ENCODE measurements at regions not wholly inside any gene's neighbourhood (a gene's known extent, or its start where the extent isn't known, plus 50 kb on each side); places are given as distances from the start of the nearest gene placed in this dataset.
"Not testable (repeated sequence)": the region's sequence is repeated elsewhere in the genome, so short reads cannot be mapped to it uniquely, and the experiment has no call there.

DNA sequence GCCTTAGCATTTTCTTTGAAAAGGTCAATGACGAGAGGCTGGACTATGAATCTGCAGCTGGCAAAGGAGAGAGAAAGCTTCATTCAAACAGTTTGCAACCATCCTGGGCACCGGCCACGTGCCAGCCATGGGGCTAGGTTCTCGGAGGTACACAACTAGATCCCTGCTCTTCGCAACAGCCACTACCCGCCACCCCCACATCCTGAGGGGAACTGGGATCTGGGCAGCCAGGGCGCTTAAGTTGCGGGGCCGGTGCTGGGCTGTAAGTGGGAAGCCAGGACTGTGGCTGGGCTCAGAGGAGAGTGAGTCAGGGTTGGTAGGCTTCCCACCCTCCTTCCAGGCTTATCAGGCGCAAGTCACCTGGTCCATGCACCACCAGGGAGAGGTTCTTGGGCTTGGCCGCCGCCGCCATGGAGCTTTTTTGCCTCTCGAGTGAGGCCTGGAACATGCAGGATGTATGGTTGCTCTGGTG is 95.0 kb upstream of the TERB2 start:
- POLR2A ChIA-PET = no interaction called here
- Histone ChIP-seq H3K36me3 (replicated peaks in 1 of 2; ENCODE audit: control extremely low read depth in 1 of 2, control insufficient read depth in 1 of 2, extremely low read depth in 1 of 2, insufficient read depth in 2 of 2, low read length in 1 of 2) (no peaks in the 10 kb centered on the region), H3K27me3 (replicated peaks in 1 of 4; ENCODE audit: control extremely low read depth in 1 of 4, control insufficient read depth in 3 of 4, insufficient read depth in 4 of 4, low read length in 3 of 4) (no peaks in the 10 kb centered on the region), H3K4me1 (ENCODE audit: control insufficient read depth in 2 of 2, insufficient read depth in 2 of 2, low read length in 2 of 2) (no peaks in the 10 kb centered on the region), H3K79me2 (ENCODE audit: control insufficient read depth, insufficient read depth, low read length) (no peaks in the 10 kb centered on the region), H3K4me2 (replicated peaks; ENCODE audit: low read depth, low read length, poor library complexity, severe bottlenecking) (no peak overlapping the region), H2AFZ (ENCODE audit: insufficient read depth, low read depth, low read length, poor library complexity, severe bottlenecking) (no peak overlapping the region), H3K9me3 (ENCODE audit: control extremely low read depth in 1 of 3, control insufficient read depth in 2 of 3, insufficient read depth in 1 of 3, low read length in 2 of 3) (peaks cover 0 to 10% (median 0%) of the 10 kb centered on the region in 3 donors), H3K27ac (ENCODE audit: low read length in 2 of 2) (no peak overlapping the region), H4K20me1 (ENCODE audit: control insufficient read depth, insufficient read depth, low read length, poor library complexity, severe bottlenecking) (no peaks in the 10 kb centered on the region), H3K9ac (ENCODE audit: low read length) (no peak overlapping the region), H3K4me3 (ENCODE audit: control extremely low read depth in 1 of 5, extremely low read depth in 1 of 5, insufficient read depth in 1 of 5, low read depth in 2 of 5, low read length in 4 of 5) (no peak overlapping the region)
- DNase-seq = no peak
- no peak for ATAC-seq (ENCODE audit: low read depth)
- Mint-ChIP-seq H3K27ac (no peak overlapping the region), H3K4me3 (no peak overlapping the region), H3K9me3 (ENCODE audit: insufficient read depth) (no peaks in the 10 kb centered on the region), H3K4me1 (no peaks in the 10 kb centered on the region), H3K27me3 (no peaks in the 10 kb centered on the region)
- WGBS (ENCODE audit: insufficient coverage) = 93% methylated on average over 8 of the region's 14 CpGs
- no peak for TF ChIP-seq EZH2 (IDR thresholded peaks at IDR 0.05; ENCODE audit: borderline replicate concordance, insufficient read depth, low read depth, low read length, poor library complexity, severe bottlenecking)
- TF ChIP-seq, protein P1, sequence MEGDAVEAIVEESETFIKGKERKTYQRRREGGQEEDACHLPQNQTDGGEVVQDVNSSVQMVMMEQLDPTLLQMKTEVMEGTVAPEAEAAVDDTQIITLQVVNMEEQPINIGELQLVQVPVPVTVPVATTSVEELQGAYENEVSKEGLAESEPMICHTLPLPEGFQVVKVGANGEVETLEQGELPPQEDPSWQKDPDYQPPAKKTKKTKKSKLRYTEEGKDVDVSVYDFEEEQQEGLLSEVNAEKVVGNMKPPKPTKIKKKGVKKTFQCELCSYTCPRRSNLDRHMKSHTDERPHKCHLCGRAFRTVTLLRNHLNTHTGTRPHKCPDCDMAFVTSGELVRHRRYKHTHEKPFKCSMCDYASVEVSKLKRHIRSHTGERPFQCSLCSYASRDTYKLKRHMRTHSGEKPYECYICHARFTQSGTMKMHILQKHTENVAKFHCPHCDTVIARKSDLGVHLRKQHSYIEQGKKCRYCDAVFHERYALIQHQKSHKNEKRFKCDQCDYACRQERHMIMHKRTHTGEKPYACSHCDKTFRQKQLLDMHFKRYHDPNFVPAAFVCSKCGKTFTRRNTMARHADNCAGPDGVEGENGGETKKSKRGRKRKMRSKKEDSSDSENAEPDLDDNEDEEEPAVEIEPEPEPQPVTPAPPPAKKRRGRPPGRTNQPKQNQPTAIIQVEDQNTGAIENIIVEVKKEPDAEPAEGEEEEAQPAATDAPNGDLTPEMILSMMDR (IDR thresholded peaks at IDR 0.05) = no peak
- CTCF ChIA-PET = interaction anchor here (1.2 kb wide), 2 partner anchors 8 to 14 kb away, joined by 4 read pairs; no protein-coding TSS in a partner anchor
- intact Hi-C loops (cut with micrococcal nuclease) = loop anchor here (5.0 kb wide), 1 partner anchor 166 kb away; no protein-coding TSS in a partner anchor

DNA sequence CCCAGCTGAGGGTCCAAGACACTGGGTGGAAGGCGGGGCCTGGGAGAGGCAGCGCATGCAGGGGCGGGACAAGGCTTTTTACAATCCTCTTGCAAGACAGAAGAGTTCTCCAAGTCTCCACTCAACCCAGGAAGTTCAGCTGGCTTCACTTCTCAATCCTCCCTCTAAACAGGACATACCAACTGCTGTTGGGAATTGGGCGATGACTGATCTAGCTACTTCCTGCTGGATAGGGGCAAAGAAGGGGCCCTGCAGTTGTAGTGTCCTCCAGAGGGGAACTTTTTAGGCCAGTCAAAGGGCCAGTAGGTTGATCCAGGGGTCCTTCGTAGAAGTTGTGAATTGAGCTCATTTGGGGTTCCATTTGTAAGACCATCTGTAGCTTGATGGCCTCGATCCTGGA is 94.6 kb upstream of the TERB2 start:
- Histone ChIP-seq H3K4me3 (ENCODE audit: control extremely low read depth in 1 of 5, extremely low read depth in 1 of 5, insufficient read depth in 1 of 5, low read depth in 2 of 5, low read length in 4 of 5) (no peak overlapping the region), H3K36me3 (replicated peaks in 1 of 2; ENCODE audit: control extremely low read depth in 1 of 2, control insufficient read depth in 1 of 2, extremely low read depth in 1 of 2, insufficient read depth in 2 of 2, low read length in 1 of 2) (no peaks in the 10 kb centered on the region), H3K27me3 (replicated peaks in 1 of 4; ENCODE audit: control extremely low read depth in 1 of 4, control insufficient read depth in 3 of 4, insufficient read depth in 4 of 4, low read length in 3 of 4) (no peaks in the 10 kb centered on the region), H3K9me3 (ENCODE audit: control extremely low read depth in 1 of 3, control insufficient read depth in 2 of 3, insufficient read depth in 1 of 3, low read length in 2 of 3) (peaks cover 0 to 10% (median 0%) of the 10 kb centered on the region in 3 donors), H3K4me2 (replicated peaks; ENCODE audit: low read depth, low read length, poor library complexity, severe bottlenecking) (no peak overlapping the region), H3K4me1 (ENCODE audit: control insufficient read depth in 2 of 2, insufficient read depth in 2 of 2, low read length in 2 of 2) (no peaks in the 10 kb centered on the region), H3K79me2 (ENCODE audit: control insufficient read depth, insufficient read depth, low read length) (no peaks in the 10 kb centered on the region), H2AFZ (ENCODE audit: insufficient read depth, low read depth, low read length, poor library complexity, severe bottlenecking) (no peak overlapping the region), H4K20me1 (ENCODE audit: control insufficient read depth, insufficient read depth, low read length, poor library complexity, severe bottlenecking) (no peaks in the 10 kb centered on the region), H3K27ac (ENCODE audit: low read length in 2 of 2) (no peak overlapping the region), H3K9ac (ENCODE audit: low read length) (no peak overlapping the region)
- DNase-seq (no peak), ATAC-seq (ENCODE audit: low read depth) (no peak)
- H3K4me1 Mint-ChIP-seq = no peaks in the 10 kb centered on the region
- H3K27me3 Mint-ChIP-seq = peaks cover 1% of the 10 kb centered on the region
- no peak overlapping the region for H3K4me3 Mint-ChIP-seq
- POLR2A ChIA-PET = no interaction called here
- WGBS (ENCODE audit: insufficient coverage) = 100% methylated on average over 5 of the region's 6 CpGs
- no peaks in the 10 kb centered on the region for H3K9me3 Mint-ChIP-seq (ENCODE audit: insufficient read depth)
- no peak overlapping the region for H3K27ac Mint-ChIP-seq
- CTCF ChIA-PET = interaction anchor here (1.2 kb wide), 2 partner anchors 8 to 14 kb away, joined by 4 read pairs; no protein-coding TSS in a partner anchor
- TF ChIP-seq EZH2 (IDR thresholded peaks at IDR 0.05; ENCODE audit: borderline replicate concordance, insufficient read depth, low read depth, low read length, poor library complexity, severe bottlenecking) = no peak
- TF ChIP-seq, protein P1 (IDR thresholded peaks at IDR 0.05) = no peak
- intact Hi-C loops (cut with micrococcal nuclease) = loop anchor here (5.0 kb wide), 1 partner anchor 165 kb away; no protein-coding TSS in a partner anchor

DNA sequence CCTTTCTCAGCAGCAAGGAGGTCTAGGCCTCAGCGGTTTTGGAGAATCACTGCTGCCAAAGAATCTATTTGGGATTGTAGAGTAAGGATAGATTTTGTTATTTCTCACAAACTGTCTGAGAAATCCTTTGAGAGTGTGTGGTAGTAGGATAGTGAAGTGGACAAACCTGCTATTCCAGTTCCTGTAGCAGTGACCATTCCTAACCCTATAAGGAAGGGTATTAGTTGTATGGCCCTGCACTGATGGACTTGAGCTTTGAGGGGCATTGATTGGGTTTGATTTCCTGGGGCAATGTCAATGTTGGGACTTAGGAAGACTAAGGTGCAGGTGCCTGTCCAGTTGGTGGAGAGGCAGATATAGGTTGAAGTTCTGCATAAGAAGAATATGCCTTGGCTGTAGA is 93.6 kb upstream of the TERB2 start:
- H3K9me3 ChIP-seq (ENCODE audit: control extremely low read depth in 1 of 3, control insufficient read depth in 2 of 3, insufficient read depth in 1 of 3, low read length in 2 of 3); H3K4me3 ChIP-seq (ENCODE audit: control extremely low read depth in 1 of 5, extremely low read depth in 1 of 5, insufficient read depth in 1 of 5, low read depth in 2 of 5, low read length in 4 of 5); H3K27ac ChIP-seq (ENCODE audit: low read length in 2 of 2); H3K36me3 ChIP-seq (replicated peaks in 1 of 2; ENCODE audit: control extremely low read depth in 1 of 2, control insufficient read depth in 1 of 2, extremely low read depth in 1 of 2, insufficient read depth in 2 of 2, low read length in 1 of 2); ATAC-seq (ENCODE audit: low read depth); H2AFZ ChIP-seq (ENCODE audit: insufficient read depth, low read depth, low read length, poor library complexity, severe bottlenecking); H3K4me3 Mint-ChIP-seq; H3K9ac ChIP-seq (ENCODE audit: low read length); H3K27me3 ChIP-seq (replicated peaks in 1 of 4; ENCODE audit: control extremely low read depth in 1 of 4, control insufficient read depth in 3 of 4, insufficient read depth in 4 of 4, low read length in 3 of 4); H3K4me1 Mint-ChIP-seq; POLR2A ChIA-PET; H4K20me1 ChIP-seq (ENCODE audit: control insufficient read depth, insufficient read depth, low read length, poor library complexity, severe bottlenecking); H3K79me2 ChIP-seq (ENCODE audit: control insufficient read depth, insufficient read depth, low read length); H3K4me2 ChIP-seq (replicated peaks; ENCODE audit: low read depth, low read length, poor library complexity, severe bottlenecking); H3K9me3 Mint-ChIP-seq (ENCODE audit: insufficient read depth); CTCF ChIA-PET; H3K27ac Mint-ChIP-seq; H3K4me1 ChIP-seq (ENCODE audit: control insufficient read depth in 2 of 2, insufficient read depth in 2 of 2, low read length in 2 of 2); H3K27me3 Mint-ChIP-seq; DNase-seq: not testable (repeated sequence)
- no CpG with 5 or more reads among the region's 1 CpG for WGBS (ENCODE audit: insufficient coverage)
- intact Hi-C loops (cut with micrococcal nuclease) = loop anchor here (5.0 kb wide), 1 partner anchor 164 kb away; no protein-coding TSS in a partner anchor

All from B cell (primary cell).